WERI-Rb-1 (cell line): ENCODE measurements at regions not wholly inside any gene's neighbourhood (a gene's known extent, or its start where the extent isn't known, plus 50 kb on each side); places are given as distances from the start of the nearest gene placed in this dataset.

ENCODE experiments used
- DNase-seq: peaks from one replicate; pipeline ENCODE4 v3.0.0-alpha.2; 2020
- H3K27ac ChIP-seq: fragments of 250-450 bp; sonication (Bioruptor Pico); 2 replicates; pipeline ENCODE4 v1.5.1; 2020; ENCODE audit warnings: mild to moderate bottlenecking, moderate library complexity
- H3K27me3 ChIP-seq: fragments of 250-450 bp; sonication (Bioruptor Pico); 2 replicates; pipeline ENCODE4 v1.5.1; 2021; ENCODE audit warnings: mild to moderate bottlenecking, low read depth, moderate library complexity; ENCODE audit not compliant: insufficient read depth, severe bottlenecking
- H3K36me3 ChIP-seq: fragments of 250-450 bp; sonication (Bioruptor Pico); 2 replicates; pipeline ENCODE4 v1.5.1; 2020; ENCODE audit warnings: mild to moderate bottlenecking, moderate library complexity
- H3K4me3 ChIP-seq: 2 replicates; pipeline ENCODE4 v1.5.1; 2011; ENCODE audit warnings: low read depth, mild to moderate bottlenecking, control low read depth, low read length
- H3K9me3 ChIP-seq: fragments of 250-450 bp; sonication (Bioruptor Pico); 2 replicates; pipeline ENCODE4 v1.5.1; 2021; ENCODE audit warnings: mild to moderate bottlenecking, moderate library complexity; ENCODE audit not compliant: severe bottlenecking
- CTCF ChIP-seq: IDR thresholded peaks from 2 replicates; pipeline ENCODE4 v1.5.1; 2011; ENCODE audit warnings: low read depth, mild to moderate bottlenecking, control low read depth, inconsistent platforms, low read length

- Histone ChIP-seq H3K27me3 (no peaks in the 10 kb centered on the region), H3K27ac (no peak overlapping the region), H3K4me3 (no peak overlapping the region), H3K36me3 (no peaks in the 10 kb centered on the region), H3K9me3 (no peaks in the 10 kb centered on the region)
- TF ChIP-seq CTCF, result no peak
- no peak for DNase-seq
These were observed 158.2 kb upstream of the NOCT start for GRCh38 chr4:138857416-138857815.

- no peaks in the 10 kb centered on the region for H3K27me3 ChIP-seq
- no peak for TF ChIP-seq CTCF
- no peaks in the 10 kb centered on the region for H3K9me3 ChIP-seq
- DNase-seq, result no peak
- no peak overlapping the region for H3K4me3 ChIP-seq
- no peaks in the 10 kb centered on the region for H3K36me3 ChIP-seq
- H3K27ac ChIP-seq, result peak overlapping the region; percentile 93
These were observed 162.9 kb upstream of the NOCT start for GRCh38 chr4:138852681-138853080.

- H3K4me3 ChIP-seq, result peak overlapping the region; percentile 47
These were observed 163.9 kb upstream of the NOCT start for GRCh38 chr4:138851391-138852335.

GRCh38 chr4:138845664-138846063 lies 169.9 kb upstream of the NOCT start:
- Histone ChIP-seq H3K4me3 (no peak overlapping the region; the same call in 1 of the 2 replicates), H3K36me3 (no peaks in the 10 kb centered on the region), H3K9me3 (no peaks in the 10 kb centered on the region), H3K27ac (peak overlapping the region; percentile 70), H3K27me3 (no peaks in the 10 kb centered on the region)
- DNase-seq, result no peak
- TF ChIP-seq CTCF, result no peak

More at GRCh38 chr4:138851391-138852335, 163.9 kb upstream of the NOCT start:
- DNase-seq, result peak; percentile 76
- no peaks in the 10 kb centered on the region for H3K9me3 ChIP-seq
- H3K27me3 ChIP-seq, result no peaks in the 10 kb centered on the region
- no peaks in the 10 kb centered on the region for H3K36me3 ChIP-seq
- TF ChIP-seq CTCF, result 0 out of 2 replicates have a peak, but pooled peaks have one; percentile 11
- peak overlapping the region; percentile 93 for H3K27ac ChIP-seq

- Histone ChIP-seq H3K36me3 (no peaks in the 10 kb centered on the region), H3K27ac (peak overlapping the region; percentile 70), H3K4me3 (peak overlapping the region; percentile 9), H3K9me3 (no peaks in the 10 kb centered on the region), H3K27me3 (no peaks in the 10 kb centered on the region)
- no peak for TF ChIP-seq CTCF
- peak; percentile 95 for DNase-seq
These were observed 170.5 kb upstream of the NOCT start for GRCh38 chr4:138845054-138845453.

- Histone ChIP-seq H3K4me3 (no peak overlapping the region), H3K27ac (no peak overlapping the region), H3K36me3 (no peaks in the 10 kb centered on the region), H3K27me3 (no peaks in the 10 kb centered on the region), H3K9me3 (no peaks in the 10 kb centered on the region)
- no peak for TF ChIP-seq CTCF
- DNase-seq, result no peak
These were observed 172.0 kb upstream of the NOCT start for GRCh38 chr4:138843616-138844015.
